Left colon (tissue), 2 donors: ENCODE measurements at regions not wholly inside any gene's neighbourhood (a gene's known extent, or its start where the extent isn't known, plus 50 kb on each side); places are given as distances from the start of the nearest gene placed in this dataset.
A peak's percentile ranks its signal among the peaks of the same experiment; 100 is the strongest.

Source experiments
- ATAC-seq: fragments of 200-7000 bp; cut with Tn5 transposase; one replicate; pipeline ENCODE4 v1.9.1; 2020; ENCODE audit warnings: mild to moderate bottlenecking, moderate library complexity
- DNase-seq, 2 donors: peaks; one replicate each; pipeline ENCODE4 v3.0.0-alpha.2; 2020
- intact Hi-C, 2 donors: fragments of 100-400 bp; cut with DNase I in 1 of 2; cut with micrococcal nuclease in 1 of 2; formaldehyde crosslinking; loops; one replicate each; pipeline versions ENCODE4 v1.11.2 to v1.14.0; 2022; cut with DNase I, micrococcal nuclease
- donor health status: DM: no; HTN: no; CAD: no.
- donor health status: DM: yes; HTN: yes; CAD: no.

DNA sequence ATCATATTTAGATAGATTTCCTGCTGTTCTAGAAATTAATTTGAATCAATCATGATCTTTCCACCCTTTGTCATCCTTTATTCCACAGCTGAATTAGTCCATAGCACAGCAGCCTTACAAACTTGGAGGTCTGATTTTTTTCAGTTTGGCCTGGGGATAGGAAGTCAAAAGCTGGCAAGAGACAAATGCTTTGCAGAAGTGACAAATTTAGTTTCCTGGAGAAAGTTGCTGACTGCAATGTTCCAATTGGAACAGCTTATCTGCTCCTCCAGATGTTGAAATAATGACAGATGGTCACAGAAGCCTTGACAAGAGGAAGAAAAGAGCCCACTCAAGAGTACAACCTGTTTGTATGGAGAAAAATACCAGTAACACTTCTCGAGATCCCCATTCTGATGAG, 1276.1 kb upstream of the CDH8 start:
- DNase-seq (no peak), ATAC-seq (no peak)
- intact Hi-C loops, result no loop called here

DNA sequence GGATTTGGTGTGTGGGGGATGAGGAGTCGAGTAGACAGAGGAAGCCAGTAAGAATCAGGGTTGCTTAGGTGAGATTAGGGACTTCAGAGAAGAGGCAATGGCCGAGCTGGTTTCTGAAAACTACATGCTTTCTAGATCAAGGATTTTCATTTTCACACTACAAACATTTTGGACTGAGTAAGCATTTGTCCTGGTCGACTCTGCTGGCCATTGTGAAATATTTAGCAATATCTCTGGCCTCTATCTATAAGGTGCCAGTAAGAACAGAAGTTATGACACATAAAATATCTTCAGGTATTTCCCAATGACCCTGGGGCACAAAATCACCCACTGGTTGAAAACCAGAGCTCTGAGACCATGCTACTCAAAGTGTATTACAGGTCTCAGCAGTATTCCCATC, 1275.1 kb upstream of the CDH8 start:
- intact Hi-C loops, result no loop called here
- ATAC-seq (no peak), DNase-seq (no peak)

DNA sequence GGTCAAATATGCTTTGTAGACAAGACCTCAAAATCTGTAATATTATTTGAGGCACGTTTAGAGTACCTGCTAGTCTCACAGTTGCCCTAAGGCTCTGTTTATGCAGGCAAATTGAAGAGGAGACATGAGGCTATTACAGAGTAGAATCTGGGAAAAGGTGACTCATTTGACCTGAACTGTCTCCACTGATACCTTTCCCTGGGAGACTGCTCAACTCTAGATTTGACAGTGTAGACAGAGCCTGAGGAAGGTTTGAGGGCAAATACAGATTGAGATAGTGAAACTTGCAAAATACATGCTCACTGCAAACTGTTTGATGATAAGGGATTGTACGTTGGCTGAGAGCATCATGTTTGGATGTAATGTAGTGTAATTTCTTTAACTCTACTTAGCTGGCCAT, 1266.6 kb upstream of the CDH8 start:
- ATAC-seq (no peak), DNase-seq (no peak)
- intact Hi-C loops, result no loop called here

DNA sequence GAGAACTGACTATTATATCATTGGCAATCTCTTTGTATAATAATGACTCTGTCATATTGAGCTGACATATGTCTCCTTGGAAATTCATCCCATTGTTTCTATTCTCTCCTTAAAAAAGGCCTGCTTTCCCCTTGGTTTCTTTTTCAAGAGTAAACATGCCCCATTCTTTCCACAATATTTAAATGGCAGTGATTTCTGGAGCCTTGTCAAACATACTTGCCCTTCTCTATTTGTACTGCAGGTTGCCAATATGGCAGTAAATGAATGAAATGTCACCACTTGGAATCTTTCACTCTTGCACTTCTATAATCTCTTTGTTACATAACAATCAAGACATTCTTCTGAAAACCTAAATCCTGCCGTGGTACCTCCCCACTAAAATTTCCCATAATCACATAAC, 1265.1 kb upstream of the CDH8 start:
- intact Hi-C loops, result no loop called here
- no peak for ATAC-seq
- no peak for DNase-seq

DNA sequence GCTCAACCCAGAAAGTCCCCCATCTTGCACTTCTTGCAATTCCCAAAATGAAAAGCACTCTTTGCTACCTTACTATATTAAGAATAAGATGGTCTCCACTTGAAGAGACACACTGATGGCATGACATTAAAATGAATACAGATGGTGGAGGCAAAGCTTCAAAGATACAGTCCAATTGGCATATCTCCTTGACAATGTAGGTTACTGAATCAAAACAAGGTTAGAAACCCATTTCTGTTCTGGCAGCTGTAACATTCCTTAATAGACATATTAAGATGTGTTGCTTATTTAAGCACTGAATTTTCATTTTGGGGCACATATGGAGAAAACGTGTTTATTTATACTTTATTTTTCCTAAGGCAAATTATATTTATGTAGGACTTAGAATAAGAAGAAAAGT, 1262.8 kb upstream of the CDH8 start:
- ATAC-seq (no peak), DNase-seq (no peak)
- intact Hi-C loops, result no loop called here

DNA sequence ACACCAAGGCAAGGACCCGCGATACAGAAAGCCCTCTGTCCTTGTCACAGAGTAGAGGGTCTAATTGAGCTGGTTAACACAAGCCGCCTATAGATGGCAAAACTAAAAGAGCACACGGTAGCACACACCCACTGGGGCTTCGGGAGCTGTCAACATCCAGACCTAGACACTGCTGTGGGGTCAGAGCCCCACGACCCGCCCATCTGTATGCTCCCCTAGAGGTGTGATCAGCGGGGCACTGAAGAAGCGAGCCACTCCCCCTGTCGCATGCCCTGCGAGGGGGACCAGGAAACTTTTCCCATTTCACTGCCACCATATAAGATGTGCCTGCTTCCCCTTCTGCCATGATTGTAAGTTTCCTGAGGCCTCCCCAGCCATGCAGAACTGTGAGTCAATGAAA, 1255.8 kb upstream of the CDH8 start:
- intact Hi-C loops, result no loop called here
- no peak for DNase-seq
- ATAC-seq, result no peak

DNA sequence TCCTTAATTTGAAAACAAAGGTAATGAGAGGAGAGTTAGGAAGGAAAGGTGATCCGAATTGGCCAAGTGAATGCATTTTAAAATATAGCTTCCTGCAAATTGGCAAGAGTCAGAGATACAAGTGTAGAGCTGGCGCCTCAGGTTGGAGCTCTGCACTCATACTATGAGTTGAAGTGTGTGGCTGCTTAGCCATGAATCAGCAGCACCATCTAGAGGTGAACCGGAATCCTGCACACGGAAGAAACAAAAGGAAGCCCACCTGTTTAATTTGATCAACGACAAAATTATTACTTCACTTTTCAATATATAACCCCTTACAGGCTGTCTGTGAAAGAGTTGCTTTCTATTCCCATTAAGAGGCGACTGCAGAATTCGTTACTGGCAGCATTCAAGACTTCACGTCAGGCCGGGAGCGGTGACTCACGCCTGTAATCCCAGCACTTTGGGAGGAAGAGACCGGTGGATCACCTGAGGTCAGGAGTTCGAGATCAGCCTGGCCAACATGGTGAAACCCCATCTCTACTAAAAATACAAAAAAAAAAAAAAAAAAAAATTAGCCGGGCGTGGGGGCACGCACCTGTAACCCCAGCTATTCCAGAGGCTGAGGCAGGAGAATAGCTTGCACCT, 1253.7 kb upstream of the CDH8 start:
- peak; percentile 89 for ATAC-seq
- intact Hi-C loops, result no loop called here

DNA sequence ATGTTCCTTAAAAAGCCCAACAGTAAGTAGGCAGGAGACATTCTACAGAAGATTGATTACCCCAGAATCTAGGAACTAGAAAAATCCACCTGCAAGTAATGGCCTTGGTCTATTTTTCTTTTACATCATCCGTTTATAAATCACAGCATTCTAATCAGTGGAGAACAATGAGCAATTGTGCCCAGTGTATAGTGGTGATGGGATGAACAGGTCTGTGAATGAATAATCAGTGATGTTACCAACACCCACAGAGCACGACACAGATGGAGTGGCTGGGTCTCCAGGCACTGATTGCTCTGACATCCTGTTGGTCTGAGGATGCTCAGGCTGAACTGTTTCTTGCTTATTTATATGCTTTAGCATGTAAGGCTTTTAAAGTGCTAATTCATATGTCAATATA, 1251.2 kb upstream of the CDH8 start:
- intact Hi-C loops, result no loop called here
- ATAC-seq (no peak), DNase-seq (no peak)

More for the DNA sequence above, 1253.7 kb upstream of the CDH8 start:
- DNase-seq, result peak in 1 of 2 donors; percentile 34

DNA sequence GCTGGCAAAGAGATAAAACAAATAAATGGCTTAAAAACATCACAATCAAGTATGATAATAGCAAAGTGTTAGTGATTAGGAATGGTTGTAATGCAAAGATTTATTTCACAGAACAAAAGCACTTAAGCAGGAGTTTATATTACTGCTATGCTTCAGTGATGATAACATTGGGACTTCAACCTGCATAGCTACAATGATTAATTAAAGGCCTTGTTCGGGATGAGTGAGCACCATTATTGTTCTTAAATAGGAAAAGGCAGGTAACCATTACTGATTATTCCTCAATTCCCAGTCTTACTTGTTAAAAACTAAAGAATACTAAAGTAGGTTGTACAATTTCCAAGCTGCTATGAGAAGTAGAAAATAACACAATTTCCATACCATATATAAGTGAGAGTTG, 1247.5 kb upstream of the CDH8 start:
- intact Hi-C loops, result no loop called here
- no peak for ATAC-seq
- DNase-seq, result no peak

DNA sequence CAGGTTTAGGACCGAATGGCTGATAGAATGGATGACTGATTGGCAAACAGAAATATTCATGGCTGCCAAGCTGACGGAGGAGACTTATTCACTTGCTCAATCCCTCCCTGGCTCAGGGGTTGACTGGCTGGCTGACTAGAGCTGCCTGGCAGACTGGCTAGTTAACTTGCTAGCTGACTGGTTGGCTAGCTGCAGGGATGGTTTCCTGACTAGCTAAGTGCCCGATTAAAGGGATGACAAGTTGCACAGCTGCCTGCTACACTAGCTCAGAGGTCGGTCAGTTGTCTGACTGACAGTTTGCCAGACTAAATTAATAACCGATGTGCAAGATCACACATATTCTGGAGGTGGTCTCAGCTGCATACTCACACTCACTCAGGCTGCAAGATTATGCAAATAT, 1208.4 kb upstream of the CDH8 start:
- DNase-seq (no peak), ATAC-seq (no peak)
- intact Hi-C loops, result no loop called here

DNA sequence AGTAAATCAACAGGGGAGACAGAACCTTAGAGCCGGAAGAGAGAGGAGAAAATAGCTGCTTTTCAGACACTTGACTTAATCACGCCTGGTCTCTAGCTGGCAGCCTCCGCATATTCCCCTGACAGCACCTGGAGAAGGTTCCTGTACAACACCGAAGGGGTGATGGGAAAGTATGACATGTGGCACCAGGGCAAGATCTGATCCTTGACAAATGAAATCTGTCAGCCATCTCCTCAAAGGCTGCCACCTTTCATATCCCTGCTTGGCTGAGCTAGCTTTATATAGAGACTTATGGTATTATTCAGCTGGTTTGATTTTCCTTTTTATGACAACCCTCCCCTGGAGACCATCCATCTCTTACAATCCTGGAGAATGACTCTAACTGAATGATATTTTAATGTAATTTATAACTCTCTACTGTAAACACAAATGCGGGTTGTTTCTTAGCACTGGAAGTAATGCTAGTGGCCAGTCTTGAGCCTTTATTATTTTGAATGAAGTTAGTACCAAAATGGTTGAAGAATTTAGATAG, 1205.3 kb upstream of the CDH8 start:
- ATAC-seq, result no peak
- intact Hi-C loops, result no loop called here

DNA sequence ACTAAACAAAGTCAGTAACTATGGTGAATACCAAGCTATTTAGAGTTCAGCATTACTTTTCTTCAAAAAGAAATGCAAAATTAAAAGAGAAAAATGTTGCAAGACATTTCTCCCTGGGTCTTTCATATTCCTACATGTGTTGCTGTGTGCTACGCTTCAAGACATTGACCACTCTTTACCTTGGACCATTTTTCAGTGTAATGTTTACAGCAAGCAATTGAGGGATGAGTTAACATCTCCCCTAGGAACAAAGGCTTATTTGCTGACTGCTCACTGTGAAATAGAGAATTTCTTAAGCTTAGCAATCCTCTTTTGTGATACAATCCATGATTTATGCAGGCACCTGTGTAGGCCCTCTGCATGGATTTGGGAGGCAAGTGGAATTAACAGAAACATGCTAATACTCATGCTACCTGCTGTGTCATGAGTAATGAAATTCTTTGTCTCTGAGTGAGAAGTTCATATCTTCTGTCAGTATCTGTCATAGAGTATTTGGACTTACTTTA, 1202.9 kb upstream of the CDH8 start:
- no peak for ATAC-seq
- no peak for DNase-seq
- intact Hi-C loops, result no loop called here

More for the DNA sequence above, 1205.3 kb upstream of the CDH8 start:
- DNase-seq, result no peak

DNA sequence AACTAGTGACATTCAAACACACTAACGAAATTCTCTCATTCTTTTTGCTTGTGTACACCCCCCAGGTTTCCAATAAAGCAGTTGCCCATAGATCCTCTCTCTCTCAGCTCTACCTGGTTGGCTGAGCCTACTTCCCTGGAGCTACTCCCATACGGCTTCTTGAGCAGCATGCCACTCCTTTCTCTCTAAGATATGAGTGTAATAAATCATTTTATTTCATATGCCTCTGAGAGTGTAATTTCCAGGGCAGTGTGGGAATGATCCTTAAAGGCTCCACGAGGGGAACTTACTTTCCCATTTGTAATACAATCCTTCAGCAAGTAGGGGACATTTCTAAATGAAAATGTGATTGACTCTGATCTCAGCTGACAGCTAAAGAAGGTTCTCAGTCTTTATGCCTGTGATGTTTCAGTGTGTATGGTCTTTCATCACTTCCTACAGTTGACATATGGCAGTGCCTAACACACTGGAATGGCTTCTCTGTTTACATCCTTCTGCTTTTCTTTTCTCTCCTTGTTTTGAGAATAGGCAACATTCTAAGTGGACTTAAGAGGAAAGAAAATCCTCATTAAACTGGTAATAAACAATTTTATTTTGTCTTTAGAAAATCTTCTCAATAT, 1194.3 kb upstream of the CDH8 start:
- intact Hi-C loops, result no loop called here
- peak in 1 of 2 donors; percentile 28 for DNase-seq
- ATAC-seq, result peak; percentile 97

DNA sequence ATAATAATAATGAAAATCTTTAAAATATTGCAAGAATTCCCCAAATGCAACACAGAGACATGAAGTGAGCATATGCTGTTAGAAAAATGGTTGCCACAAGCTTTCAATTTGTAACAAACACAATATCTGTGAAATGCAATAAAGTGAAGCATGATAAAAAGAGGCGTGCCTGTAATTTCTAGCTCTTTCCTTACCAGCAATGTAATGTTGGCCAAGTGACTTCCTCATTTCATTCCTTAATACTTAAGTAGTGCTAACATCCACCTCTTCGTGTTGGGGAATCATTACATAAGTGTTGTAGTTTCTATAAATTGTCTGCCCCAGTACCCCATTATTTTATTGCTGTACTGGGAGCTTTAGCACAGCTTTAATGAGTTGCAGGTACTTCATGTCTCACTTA, 1192.0 kb upstream of the CDH8 start:
- ATAC-seq (peak; percentile 57), DNase-seq (no peak)
- intact Hi-C loops, result no loop called here

DNA sequence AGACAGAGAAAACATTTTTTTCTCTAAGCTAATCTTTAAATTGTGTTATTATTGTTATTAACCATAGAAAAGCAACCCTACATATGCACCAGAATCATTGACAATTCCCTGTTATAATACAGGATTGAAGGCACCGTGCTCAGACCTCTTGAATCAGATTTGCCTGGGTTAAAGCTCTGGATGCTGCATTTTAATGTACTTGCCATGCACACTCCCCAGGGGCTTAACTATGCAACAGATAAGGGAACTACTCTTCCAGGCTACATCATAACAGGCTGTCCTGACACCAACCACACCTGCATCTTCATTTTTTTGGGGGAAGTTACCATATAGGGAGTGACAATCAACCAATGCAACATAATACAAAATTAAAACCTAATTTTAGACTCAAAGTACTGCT, 1187.6 kb upstream of the CDH8 start:
- DNase-seq, result no peak
- no peak for ATAC-seq
- intact Hi-C loops, result no loop called here

DNA sequence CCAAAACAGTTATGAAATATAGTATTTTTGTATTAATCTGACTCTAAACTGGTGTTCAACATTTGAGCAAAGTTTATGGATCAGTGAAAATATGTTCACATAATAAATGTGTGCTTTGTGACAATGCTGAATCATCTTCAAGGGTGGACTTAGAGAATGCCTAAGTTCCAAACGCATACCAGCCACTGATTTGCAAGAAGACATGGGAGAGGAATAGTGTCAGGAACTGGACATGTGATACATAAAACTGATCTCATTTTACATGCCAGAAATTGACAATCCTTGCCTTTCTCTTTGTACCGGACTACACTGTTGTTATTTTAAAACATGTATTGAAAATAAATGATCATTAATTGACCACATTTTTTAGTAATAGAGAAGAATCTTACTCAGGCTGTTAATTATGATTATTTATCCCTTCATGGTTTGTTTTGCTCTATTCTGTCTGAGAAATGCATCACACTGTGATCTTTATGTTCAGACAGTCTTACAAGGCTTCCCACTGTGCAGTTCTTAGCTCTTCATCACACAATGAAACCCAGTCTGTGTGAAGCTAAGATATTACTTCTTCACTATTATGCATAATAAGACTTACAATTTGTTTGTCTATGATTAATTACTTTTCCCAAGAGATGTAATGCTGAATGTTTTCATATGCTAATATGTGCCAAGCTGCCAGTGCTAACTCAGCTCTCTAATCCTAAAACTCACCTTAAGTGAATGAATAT, 1180.6 kb upstream of the CDH8 start:
- intact Hi-C loops, result no loop called here
- DNase-seq (no peak), ATAC-seq (no peak)

DNA sequence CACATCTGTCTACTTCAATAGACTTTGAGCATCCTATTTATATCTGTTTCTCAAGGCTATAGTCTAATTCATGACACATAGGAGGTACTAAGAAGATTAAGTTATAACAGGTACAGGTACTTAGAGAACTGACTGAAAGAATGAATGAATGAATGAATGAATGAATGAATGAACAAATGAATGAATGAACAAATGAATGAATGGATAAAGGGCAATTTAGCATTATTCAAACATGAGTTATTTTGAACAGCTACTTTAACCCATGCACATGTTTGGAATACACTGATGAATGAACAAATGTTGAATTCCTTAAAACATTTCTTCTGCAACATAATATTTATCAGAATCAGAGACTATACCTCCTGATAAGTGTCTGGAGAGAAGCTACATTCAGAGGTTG, 1165.6 kb upstream of the CDH8 start:
- intact Hi-C loops, result no loop called here
- DNase-seq (no peak), ATAC-seq (no peak)

DNA sequence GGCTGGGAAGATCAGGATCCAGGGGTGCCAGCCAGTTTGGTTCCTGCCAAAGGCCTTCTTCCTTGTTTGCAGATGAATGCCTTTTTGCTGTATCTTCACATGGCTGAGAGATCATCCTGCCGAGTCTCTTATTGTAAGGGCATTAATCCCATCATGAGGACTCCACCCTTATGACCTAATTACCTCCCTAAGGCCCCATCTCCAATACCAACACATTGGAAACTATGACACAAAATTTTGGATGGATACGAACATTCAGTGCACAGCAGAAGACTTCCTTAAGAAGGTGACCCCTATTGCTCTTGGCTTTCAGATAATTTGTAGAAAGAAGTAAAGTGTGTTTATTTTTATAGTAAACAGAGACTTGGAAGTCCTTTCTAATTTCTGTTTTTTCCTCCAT, 1164.7 kb upstream of the CDH8 start:
- DNase-seq (no peak), ATAC-seq (no peak)
- intact Hi-C loops, result no loop called here

DNA sequence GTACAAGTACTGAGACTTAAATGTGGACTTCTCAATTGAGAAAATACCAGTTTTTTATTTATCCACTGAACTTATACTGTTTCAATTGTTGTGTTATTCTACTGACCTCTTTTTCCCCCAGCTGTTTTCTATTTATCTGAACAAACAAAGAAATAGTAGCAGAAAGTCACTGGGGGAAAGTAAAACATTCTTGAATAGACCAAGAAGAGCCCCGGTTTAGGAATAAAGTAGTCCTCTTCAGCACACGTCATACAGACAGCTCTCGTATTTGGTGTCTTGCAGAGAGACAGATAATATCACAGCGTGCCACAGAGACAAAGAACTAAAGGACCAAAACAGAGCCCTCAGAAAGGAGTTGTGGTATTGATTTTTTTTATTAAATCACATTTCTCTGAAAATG, 1159.1 kb upstream of the CDH8 start:
- intact Hi-C loops, result no loop called here
- ATAC-seq, result no peak
- no peak for DNase-seq

DNA sequence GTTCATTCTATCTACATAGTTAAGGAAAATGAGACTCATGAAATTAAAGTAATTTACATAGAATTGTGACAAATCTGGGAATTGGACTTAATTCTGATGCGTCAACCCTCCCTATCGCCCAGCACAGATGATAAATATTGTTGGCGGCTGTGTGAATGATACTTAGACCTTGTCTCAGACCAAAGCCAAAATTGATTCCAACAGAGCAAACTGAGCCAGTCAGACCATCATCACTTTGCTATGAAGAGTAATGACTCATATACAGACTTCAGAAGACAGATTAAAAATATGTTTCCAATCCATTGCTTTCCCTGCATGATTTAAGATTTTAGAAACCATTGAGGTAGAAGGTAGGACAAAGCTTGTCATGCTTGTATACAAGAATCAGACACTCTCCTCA, 1156.7 kb upstream of the CDH8 start:
- ATAC-seq (no peak), DNase-seq (no peak)
- intact Hi-C loops, result no loop called here
